PC-9 (cell line): ENCODE measurements at regions not wholly inside any gene's neighbourhood (a gene's known extent, or its start where the extent isn't known, plus 50 kb on each side); places are given as distances from the start of the nearest gene placed in this dataset.

Source experiments
- EZH2 ChIP-seq: fragments of 200-600 bp; sonication (generic); IDR thresholded peaks from 2 replicates; pipeline ENCODE4 v1.8.0; 2017; ENCODE audit warnings: antibody characterized with exemption, low read depth
- TF ChIP-seq, protein P1 (sequence below): fragments of 200-600 bp; sonication (generic); conservative IDR thresholded peaks from 2 replicates; pipeline ENCODE4 v1.6.1; 2017; ENCODE audit warnings: mixed run types, antibody characterized with exemption, mild to moderate bottlenecking, moderate library complexity

DNA sequence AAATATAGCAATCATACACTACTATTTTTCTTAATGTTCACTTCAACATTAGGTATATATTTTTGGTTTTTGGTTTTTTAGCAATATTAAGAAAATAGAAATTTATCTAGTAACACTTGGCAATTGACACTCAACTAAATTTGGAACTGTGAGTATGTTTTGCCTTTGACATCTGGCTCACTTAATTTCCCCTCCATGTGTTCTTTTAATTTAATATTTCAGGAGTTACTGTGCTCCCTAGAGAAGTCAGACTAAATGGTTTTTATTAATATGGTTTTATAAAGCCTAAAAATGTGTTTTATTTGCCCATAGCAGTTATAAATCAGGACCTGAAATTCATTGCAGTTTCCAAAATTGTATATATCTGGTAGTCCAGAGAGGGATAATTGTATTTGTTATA lies 175.3 kb upstream of the AVPR1A start:
- TF ChIP-seq, protein P1, sequence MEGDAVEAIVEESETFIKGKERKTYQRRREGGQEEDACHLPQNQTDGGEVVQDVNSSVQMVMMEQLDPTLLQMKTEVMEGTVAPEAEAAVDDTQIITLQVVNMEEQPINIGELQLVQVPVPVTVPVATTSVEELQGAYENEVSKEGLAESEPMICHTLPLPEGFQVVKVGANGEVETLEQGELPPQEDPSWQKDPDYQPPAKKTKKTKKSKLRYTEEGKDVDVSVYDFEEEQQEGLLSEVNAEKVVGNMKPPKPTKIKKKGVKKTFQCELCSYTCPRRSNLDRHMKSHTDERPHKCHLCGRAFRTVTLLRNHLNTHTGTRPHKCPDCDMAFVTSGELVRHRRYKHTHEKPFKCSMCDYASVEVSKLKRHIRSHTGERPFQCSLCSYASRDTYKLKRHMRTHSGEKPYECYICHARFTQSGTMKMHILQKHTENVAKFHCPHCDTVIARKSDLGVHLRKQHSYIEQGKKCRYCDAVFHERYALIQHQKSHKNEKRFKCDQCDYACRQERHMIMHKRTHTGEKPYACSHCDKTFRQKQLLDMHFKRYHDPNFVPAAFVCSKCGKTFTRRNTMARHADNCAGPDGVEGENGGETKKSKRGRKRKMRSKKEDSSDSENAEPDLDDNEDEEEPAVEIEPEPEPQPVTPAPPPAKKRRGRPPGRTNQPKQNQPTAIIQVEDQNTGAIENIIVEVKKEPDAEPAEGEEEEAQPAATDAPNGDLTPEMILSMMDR: no peak
- TF ChIP-seq EZH2: no peak
